GM23338 (cell line): ENCODE measurements at regions not wholly inside any gene's neighbourhood (a gene's known extent, or its start where the extent isn't known, plus 50 kb on each side); places are given as distances from the start of the nearest gene placed in this dataset.

Source experiments
- ATAC-seq: fragments of 200-7000 bp; cut with Tn5 transposase; 3 replicates; pipeline ENCODE4 v1.9.1; 2020
- DNase-seq: peaks from one replicate; pipeline ENCODE4 v3.0.0-alpha.2; 2015; ENCODE audit warnings: low spot score
- H2AFZ ChIP-seq: fragments of 200-600 bp; sonication (generic); 2 replicates; pipeline ENCODE4 v1.8.0; 2016; ENCODE audit warnings: antibody characterized with exemption, mild to moderate bottlenecking, moderate library complexity
- H3F3A ChIP-seq: fragments of 200-600 bp; sonication (generic); replicated peaks from 2 replicates; pipeline ENCODE4 v1.8.0; 2017; ENCODE audit warnings: antibody characterized with exemption, mixed run types, low read depth
- H3K27ac ChIP-seq: fragments of 200-600 bp; sonication (generic); 2 replicates; pipeline ENCODE4 v1.6.1; 2016; ENCODE audit warnings: low read depth
- H3K27me3 ChIP-seq: fragments of 200-600 bp; sonication (generic); 2 replicates; pipeline ENCODE4 v1.8.0; 2016; ENCODE audit warnings: mild to moderate bottlenecking, mixed run types, moderate library complexity; ENCODE audit not compliant: insufficient read depth
- H3K36me3 ChIP-seq: fragments of 200-600 bp; sonication (generic); 2 replicates; pipeline ENCODE4 v1.8.0; 2016; ENCODE audit warnings: mild to moderate bottlenecking; ENCODE audit not compliant: insufficient read depth
- H3K4me1 ChIP-seq: fragments of 200-600 bp; sonication (generic); 2 replicates; pipeline ENCODE4 v1.8.0; 2016; ENCODE audit warnings: mild to moderate bottlenecking, moderate library complexity; ENCODE audit not compliant: insufficient read depth
- H3K4me2 ChIP-seq: fragments of 200-600 bp; sonication (generic); 2 replicates; pipeline ENCODE4 v1.7.1; 2017; ENCODE audit warnings: mixed run types
- H3K4me3 ChIP-seq: fragments of 200-600 bp; sonication (generic); 2 replicates; pipeline ENCODE4 v1.6.1; 2016; ENCODE audit warnings: mixed run types
- H3K79me2 ChIP-seq: fragments of 200-600 bp; sonication (generic); replicated peaks from 2 replicates; pipeline ENCODE4 v1.8.0; 2017; ENCODE audit warnings: mild to moderate bottlenecking; ENCODE audit not compliant: insufficient read depth
- H3K9me2 ChIP-seq: fragments of 200-600 bp; sonication (generic); 2 replicates; pipeline ENCODE4 v1.8.0; 2017; ENCODE audit not compliant: insufficient read depth
- H4K20me1 ChIP-seq: fragments of 200-600 bp; sonication (generic); replicated peaks from 2 replicates; pipeline ENCODE4 v1.8.0; 2017; ENCODE audit warnings: mild to moderate bottlenecking; ENCODE audit not compliant: insufficient read depth
- H3K27ac Mint-ChIP-seq: 2 replicates; pipeline ENCODE4 v1.8.0; 2020; ENCODE audit warnings: inconsistent platforms, mild to moderate bottlenecking, moderate library complexity, mixed read lengths
- H3K27me3 Mint-ChIP-seq: 3 replicates; pipeline ENCODE4 v1.8.0; 2022; ENCODE audit warnings: low read depth, mild to moderate bottlenecking, moderate library complexity, mixed read lengths, inconsistent platforms; ENCODE audit not compliant: insufficient read depth, poor library complexity
- H3K36me3 Mint-ChIP-seq: 3 replicates; pipeline ENCODE4 v1.8.0; 2021; ENCODE audit warnings: low read depth, mild to moderate bottlenecking, inconsistent platforms, moderate library complexity, mixed read lengths
- H3K4me1 Mint-ChIP-seq: 3 replicates; pipeline ENCODE4 v1.8.0; 2020; ENCODE audit warnings: mild to moderate bottlenecking, inconsistent platforms, mixed read lengths
- H3K4me3 Mint-ChIP-seq: 3 replicates; pipeline ENCODE4 v1.8.0; 2021; ENCODE audit warnings: moderate library complexity, mild to moderate bottlenecking, inconsistent platforms, mixed read lengths
- H3K9me3 Mint-ChIP-seq: 3 replicates; pipeline ENCODE4 v1.8.0; 2020; ENCODE audit warnings: moderate library complexity, mild to moderate bottlenecking, inconsistent platforms, mixed read lengths
- CREB1 ChIP-seq: fragments of 250-450 bp; sonication (Bioruptor Pico); IDR thresholded peaks from 2 replicates; pipeline ENCODE4 v1.5.0; 2020; ENCODE audit warnings: low read depth, mild to moderate bottlenecking, moderate library complexity
- CTCF ChIP-seq, 2 experiments: fragments of 200-600 bp in 1 of 2; sonication (generic) in 1 of 2; conservative IDR thresholded peaks; 2 replicates each; pipeline versions ENCODE4 v1.5.1 to v1.6.1; 2016 to 2017; ENCODE audit warnings: antibody characterized with exemption in 2 of 2, low read depth in 2 of 2, mild to moderate bottlenecking in 2 of 2, moderate library complexity in 1 of 2
- EZH2 ChIP-seq: fragments of 200-600 bp; sonication (generic); IDR thresholded peaks from one replicate; pipeline ENCODE4 v1.8.0; 2017; ENCODE audit warnings: antibody characterized with exemption, mild to moderate bottlenecking, low read depth; ENCODE audit not compliant: unreplicated experiment
- EZH2phosphoT487 ChIP-seq: fragments of 200-600 bp; sonication (generic); IDR thresholded peaks from one replicate; pipeline ENCODE4 v1.8.1; 2018; ENCODE audit warnings: antibody characterized with exemption; ENCODE audit not compliant: unreplicated experiment
- JUNB ChIP-seq: IDR thresholded peaks from one replicate; pipeline ENCODE4 v1.6.1; 2016; ENCODE audit warnings: antibody characterized with exemption; ENCODE audit not compliant: unreplicated experiment
- NANOG ChIP-seq: IDR thresholded peaks from 2 replicates; pipeline ENCODE4 v1.6.1; 2016; ENCODE audit warnings: antibody characterized with exemption, borderline replicate concordance
- STAT1 ChIP-seq: IDR thresholded peaks from one replicate; pipeline ENCODE4 v1.6.1; 2016; ENCODE audit warnings: antibody characterized with exemption; ENCODE audit not compliant: unreplicated experiment
- ZNF114 ChIP-seq: fragments of 250-450 bp; sonication (Bioruptor Pico); IDR thresholded peaks from 2 replicates; pipeline ENCODE4 v1.5.0; 2020; ENCODE audit warnings: mild to moderate bottlenecking, moderate library complexity
- ZNF331 ChIP-seq: fragments of 250-450 bp; sonication (Bioruptor Pico); IDR thresholded peaks from 2 replicates; pipeline ENCODE4 v1.5.0; 2020; ENCODE audit warnings: low read depth, mild to moderate bottlenecking, moderate library complexity
- TF ChIP-seq, protein P1 (sequence below): IDR thresholded peaks from one replicate; pipeline ENCODE4 v1.6.1; 2018; ENCODE audit warnings: antibody characterized with exemption; ENCODE audit not compliant: unreplicated experiment
- TF ChIP-seq, protein P2 (sequence below): fragments of 250-450 bp; sonication (Bioruptor Pico); IDR thresholded peaks from 2 replicates; pipeline ENCODE4 v1.5.0; 2020; ENCODE audit warnings: mild to moderate bottlenecking, moderate library complexity

DNA sequence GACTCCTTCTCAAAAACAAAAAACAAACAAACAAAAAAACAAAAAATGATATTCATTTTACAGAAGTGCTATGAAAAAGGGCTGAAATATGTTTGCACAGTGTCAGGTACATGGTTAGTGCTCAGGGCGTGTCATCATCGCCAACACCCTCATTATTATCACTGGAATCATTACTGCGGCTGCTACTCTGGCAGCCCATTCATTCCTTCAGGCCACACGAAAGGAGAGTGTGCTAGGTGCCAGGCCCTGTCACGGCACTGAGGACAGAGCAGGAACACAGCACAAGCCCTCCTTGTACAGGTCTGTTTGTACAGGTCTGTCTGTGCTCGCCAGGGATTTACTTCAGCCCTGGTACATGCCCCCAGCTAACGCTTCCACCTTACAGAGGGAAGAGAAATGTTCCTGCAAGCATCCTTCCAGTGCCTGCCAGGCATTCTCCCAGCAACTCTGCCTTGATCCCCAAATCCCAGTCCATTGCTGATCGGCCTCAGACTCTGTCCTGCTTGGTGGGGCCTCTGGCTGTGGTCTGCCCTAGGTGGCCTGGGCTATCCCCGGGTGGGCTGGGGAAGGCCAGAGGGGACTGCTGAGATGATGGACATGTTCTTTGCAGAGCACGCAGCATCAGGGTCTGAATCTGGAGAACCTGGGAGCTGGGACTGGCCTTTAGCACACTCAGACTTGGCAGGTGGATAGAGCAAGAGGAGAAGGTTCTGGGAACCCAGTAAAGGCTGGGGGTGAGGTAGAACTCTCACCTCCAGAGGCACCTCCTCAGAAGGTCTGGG is 210.7 kb downstream of the URI1 start:
- Mint-ChIP-seq H3K27me3 (peaks cover 12% of the 10 kb centered on the region), H3K27ac (no peak overlapping the region), H3K9me3 (no peaks in the 10 kb centered on the region), H3K4me1 (no peaks in the 10 kb centered on the region), H3K4me3 (no peak overlapping the region), H3K36me3 (no peaks in the 10 kb centered on the region)
- Histone ChIP-seq H4K20me1 (no peaks in the 10 kb centered on the region), H3K4me2 (no peak overlapping the region), H3K9me2 (no peaks in the 10 kb centered on the region), H3K4me1 (no peaks in the 10 kb centered on the region), H2AFZ (no peak overlapping the region), H3K27me3 (no peaks in the 10 kb centered on the region), H3K36me3 (no peaks in the 10 kb centered on the region), H3K4me3 (no peak overlapping the region), H3F3A (no peaks in the 10 kb centered on the region), H3K79me2 (no peaks in the 10 kb centered on the region), H3K27ac (no peak overlapping the region)
- no peak for TF ChIP-seq EZH2phosphoT487
- TF ChIP-seq, protein P1, sequence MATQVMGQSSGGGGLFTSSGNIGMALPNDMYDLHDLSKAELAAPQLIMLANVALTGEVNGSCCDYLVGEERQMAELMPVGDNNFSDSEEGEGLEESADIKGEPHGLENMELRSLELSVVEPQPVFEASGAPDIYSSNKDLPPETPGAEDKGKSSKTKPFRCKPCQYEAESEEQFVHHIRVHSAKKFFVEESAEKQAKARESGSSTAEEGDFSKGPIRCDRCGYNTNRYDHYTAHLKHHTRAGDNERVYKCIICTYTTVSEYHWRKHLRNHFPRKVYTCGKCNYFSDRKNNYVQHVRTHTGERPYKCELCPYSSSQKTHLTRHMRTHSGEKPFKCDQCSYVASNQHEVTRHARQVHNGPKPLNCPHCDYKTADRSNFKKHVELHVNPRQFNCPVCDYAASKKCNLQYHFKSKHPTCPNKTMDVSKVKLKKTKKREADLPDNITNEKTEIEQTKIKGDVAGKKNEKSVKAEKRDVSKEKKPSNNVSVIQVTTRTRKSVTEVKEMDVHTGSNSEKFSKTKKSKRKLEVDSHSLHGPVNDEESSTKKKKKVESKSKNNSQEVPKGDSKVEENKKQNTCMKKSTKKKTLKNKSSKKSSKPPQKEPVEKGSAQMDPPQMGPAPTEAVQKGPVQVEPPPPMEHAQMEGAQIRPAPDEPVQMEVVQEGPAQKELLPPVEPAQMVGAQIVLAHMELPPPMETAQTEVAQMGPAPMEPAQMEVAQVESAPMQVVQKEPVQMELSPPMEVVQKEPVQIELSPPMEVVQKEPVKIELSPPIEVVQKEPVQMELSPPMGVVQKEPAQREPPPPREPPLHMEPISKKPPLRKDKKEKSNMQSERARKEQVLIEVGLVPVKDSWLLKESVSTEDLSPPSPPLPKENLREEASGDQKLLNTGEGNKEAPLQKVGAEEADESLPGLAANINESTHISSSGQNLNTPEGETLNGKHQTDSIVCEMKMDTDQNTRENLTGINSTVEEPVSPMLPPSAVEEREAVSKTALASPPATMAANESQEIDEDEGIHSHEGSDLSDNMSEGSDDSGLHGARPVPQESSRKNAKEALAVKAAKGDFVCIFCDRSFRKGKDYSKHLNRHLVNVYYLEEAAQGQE = no peak
- no peak for TF ChIP-seq STAT1
- TF ChIP-seq ZNF331 (CRISPR knock-in tag) = no peak
- TF ChIP-seq NANOG = no peak
- no peak for TF ChIP-seq ZNF114
- TF ChIP-seq CREB1 (CRISPR knock-in tag) = no peak
- no peak for TF ChIP-seq JUNB
- TF ChIP-seq, protein P2, sequence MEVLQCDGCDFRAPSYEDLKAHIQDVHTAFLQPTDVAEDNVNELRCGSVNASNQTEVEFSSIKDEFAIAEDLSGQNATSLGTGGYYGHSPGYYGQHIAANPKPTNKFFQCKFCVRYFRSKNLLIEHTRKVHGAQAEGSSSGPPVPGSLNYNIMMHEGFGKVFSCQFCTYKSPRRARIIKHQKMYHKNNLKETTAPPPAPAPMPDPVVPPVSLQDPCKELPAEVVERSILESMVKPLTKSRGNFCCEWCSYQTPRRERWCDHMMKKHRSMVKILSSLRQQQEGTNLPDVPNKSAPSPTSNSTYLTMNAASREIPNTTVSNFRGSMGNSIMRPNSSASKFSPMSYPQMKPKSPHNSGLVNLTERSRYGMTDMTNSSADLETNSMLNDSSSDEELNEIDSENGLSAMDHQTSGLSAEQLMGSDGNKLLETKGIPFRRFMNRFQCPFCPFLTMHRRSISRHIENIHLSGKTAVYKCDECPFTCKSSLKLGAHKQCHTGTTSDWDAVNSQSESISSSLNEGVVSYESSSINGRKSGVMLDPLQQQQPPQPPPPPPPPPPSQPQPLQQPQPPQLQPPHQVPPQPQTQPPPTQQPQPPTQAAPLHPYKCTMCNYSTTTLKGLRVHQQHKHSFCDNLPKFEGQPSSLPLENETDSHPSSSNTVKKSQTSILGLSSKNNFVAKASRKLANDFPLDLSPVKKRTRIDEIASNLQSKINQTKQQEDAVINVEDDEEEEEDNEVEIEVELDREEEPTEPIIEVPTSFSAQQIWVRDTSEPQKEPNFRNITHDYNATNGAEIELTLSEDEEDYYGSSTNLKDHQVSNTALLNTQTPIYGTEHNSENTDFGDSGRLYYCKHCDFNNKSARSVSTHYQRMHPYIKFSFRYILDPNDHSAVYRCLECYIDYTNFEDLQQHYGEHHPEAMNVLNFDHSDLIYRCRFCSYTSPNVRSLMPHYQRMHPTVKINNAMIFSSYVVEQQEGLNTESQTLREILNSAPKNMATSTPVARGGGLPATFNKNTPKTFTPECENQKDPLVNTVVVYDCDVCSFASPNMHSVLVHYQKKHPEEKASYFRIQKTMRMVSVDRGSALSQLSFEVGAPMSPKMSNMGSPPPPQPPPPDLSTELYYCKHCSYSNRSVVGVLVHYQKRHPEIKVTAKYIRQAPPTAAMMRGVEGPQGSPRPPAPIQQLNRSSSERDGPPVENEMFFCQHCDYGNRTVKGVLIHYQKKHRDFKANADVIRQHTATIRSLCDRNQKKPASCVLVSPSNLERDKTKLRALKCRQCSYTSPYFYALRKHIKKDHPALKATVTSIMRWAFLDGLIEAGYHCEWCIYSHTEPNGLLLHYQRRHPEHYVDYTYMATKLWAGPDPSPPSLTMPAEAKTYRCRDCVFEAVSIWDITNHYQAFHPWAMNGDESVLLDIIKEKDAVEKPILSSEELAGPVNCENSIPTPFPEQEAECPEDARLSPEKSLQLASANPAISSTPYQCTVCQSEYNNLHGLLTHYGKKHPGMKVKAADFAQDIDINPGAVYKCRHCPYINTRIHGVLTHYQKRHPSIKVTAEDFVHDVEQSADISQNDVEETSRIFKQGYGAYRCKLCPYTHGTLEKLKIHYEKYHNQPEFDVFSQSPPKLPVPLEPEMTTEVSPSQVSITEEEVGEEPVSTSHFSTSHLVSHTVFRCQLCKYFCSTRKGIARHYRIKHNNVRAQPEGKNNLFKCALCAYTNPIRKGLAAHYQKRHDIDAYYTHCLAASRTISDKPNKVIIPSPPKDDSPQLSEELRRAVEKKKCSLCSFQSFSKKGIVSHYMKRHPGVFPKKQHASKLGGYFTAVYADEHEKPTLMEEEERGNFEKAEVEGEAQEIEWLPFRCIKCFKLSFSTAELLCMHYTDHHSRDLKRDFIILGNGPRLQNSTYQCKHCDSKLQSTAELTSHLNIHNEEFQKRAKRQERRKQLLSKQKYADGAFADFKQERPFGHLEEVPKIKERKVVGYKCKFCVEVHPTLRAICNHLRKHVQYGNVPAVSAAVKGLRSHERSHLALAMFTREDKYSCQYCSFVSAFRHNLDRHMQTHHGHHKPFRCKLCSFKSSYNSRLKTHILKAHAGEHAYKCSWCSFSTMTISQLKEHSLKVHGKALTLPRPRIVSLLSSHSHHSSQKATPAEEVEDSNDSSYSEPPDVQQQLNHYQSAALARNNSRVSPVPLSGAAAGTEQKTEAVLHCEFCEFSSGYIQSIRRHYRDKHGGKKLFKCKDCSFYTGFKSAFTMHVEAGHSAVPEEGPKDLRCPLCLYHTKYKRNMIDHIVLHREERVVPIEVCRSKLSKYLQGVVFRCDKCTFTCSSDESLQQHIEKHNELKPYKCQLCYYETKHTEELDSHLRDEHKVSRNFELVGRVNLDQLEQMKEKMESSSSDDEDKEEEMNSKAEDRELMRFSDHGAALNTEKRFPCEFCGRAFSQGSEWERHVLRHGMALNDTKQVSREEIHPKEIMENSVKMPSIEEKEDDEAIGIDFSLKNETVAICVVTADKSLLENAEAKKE = no peak
- TF ChIP-seq EZH2 = no peak
- TF ChIP-seq CTCF (conservative IDR thresholded peaks at IDR 0.05; ENCODE audit: low read depth in 2 of 2) = no peak
- ATAC-seq = no peak
- no peak for DNase-seq
